ENCODE measurements at regions not wholly inside any gene's neighbourhood (a gene's known extent, or its start where the extent isn't known, plus 50 kb on each side); places are given as distances from the start of the nearest gene placed in this dataset.

GRCh38 chr2:2563309-2563860 is 232.3 kb upstream of the MYT1L start:
- TF ChIP-seq EZH2phosphoT487 (IDR thresholded peaks at IDR 0.05; ENCODE audit: borderline replicate concordance, low read depth, low read length): no peak
- TF ChIP-seq, protein P1, sequence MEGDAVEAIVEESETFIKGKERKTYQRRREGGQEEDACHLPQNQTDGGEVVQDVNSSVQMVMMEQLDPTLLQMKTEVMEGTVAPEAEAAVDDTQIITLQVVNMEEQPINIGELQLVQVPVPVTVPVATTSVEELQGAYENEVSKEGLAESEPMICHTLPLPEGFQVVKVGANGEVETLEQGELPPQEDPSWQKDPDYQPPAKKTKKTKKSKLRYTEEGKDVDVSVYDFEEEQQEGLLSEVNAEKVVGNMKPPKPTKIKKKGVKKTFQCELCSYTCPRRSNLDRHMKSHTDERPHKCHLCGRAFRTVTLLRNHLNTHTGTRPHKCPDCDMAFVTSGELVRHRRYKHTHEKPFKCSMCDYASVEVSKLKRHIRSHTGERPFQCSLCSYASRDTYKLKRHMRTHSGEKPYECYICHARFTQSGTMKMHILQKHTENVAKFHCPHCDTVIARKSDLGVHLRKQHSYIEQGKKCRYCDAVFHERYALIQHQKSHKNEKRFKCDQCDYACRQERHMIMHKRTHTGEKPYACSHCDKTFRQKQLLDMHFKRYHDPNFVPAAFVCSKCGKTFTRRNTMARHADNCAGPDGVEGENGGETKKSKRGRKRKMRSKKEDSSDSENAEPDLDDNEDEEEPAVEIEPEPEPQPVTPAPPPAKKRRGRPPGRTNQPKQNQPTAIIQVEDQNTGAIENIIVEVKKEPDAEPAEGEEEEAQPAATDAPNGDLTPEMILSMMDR (conservative IDR thresholded peaks at IDR 0.05; ENCODE audit: low read length): no peak
